ENCODE measurements at regions not wholly inside any gene's neighbourhood (a gene's known extent, or its start where the extent isn't known, plus 50 kb on each side); places are given as distances from the start of the nearest gene placed in this dataset.

GRCh38 chr5:158384535-158385481, 525.9 kb upstream of the CLINT1 start:
- TF ChIP-seq POLR2A (IDR thresholded peaks at IDR 0.05) (no peak), CTCF (IDR thresholded peaks at IDR 0.05) (no peak)
- WGBS, 4 donors, result 26 to 54% (median 38%) methylated on average over 1 of the region's 1 CpG
- DNase-seq, result peak in 3 of 7 donors; percentile 20 to 26 (median 23)
- intact Hi-C loops (cut with DNase I), result no loop called here
- no peaks in the 10 kb centered on the region for H3K27me3 ChIP-seq
- H3K4me3 ChIP-seq, result no peak overlapping the region
- H3K36me3 ChIP-seq (replicated peaks in 1 of 2), result no peaks in the 10 kb centered on the region
- H3K4me1 ChIP-seq (replicated peaks in 1 of 2), result peaks cover 0 to 16% of the 10 kb centered on the region in 2 donors
- no peak overlapping the region for H3K27ac ChIP-seq
- H3K9me3 ChIP-seq (replicated peaks in 1 of 3), result no peaks in the 10 kb centered on the region

- H3K4me1 ChIP-seq (replicated peaks in 1 of 2), result peaks cover 0 to 16% of the 10 kb centered on the region in 2 donors
- H3K36me3 ChIP-seq (replicated peaks in 1 of 2), result no peaks in the 10 kb centered on the region
- TF ChIP-seq POLR2A (IDR thresholded peaks at IDR 0.05) (no peak), CTCF (IDR thresholded peaks at IDR 0.05) (no peak)
- H3K4me3 ChIP-seq, result no peak overlapping the region
- intact Hi-C loops (cut with DNase I), result no loop called here
- DNase-seq, result no peak
- H3K27me3 ChIP-seq, result no peaks in the 10 kb centered on the region
- WGBS, 4 donors, result 62 to 69% (median 63%) methylated on average over 1 of the region's 1 CpG
- no peak overlapping the region for H3K27ac ChIP-seq
- H3K9me3 ChIP-seq (replicated peaks in 1 of 3), result no peaks in the 10 kb centered on the region
These were observed 524.5 kb upstream of the CLINT1 start for GRCh38 chr5:158383486-158383885.

GRCh38 chr5:158382473-158382872, 523.5 kb upstream of the CLINT1 start:
- no peak overlapping the region for H3K4me3 ChIP-seq
- intact Hi-C loops (cut with DNase I), result no loop called here
- H3K27me3 ChIP-seq, result no peaks in the 10 kb centered on the region
- H3K9me3 ChIP-seq (replicated peaks in 1 of 3), result no peaks in the 10 kb centered on the region
- peaks cover 0 to 16% of the 10 kb centered on the region in 2 donors for H3K4me1 ChIP-seq (replicated peaks in 1 of 2)
- no peak for TF ChIP-seq CTCF (IDR thresholded peaks at IDR 0.05)
- TF ChIP-seq POLR2A (IDR thresholded peaks at IDR 0.05), result no peak
- peak; percentile 71 to 90 (median 85) for DNase-seq
- no peaks in the 10 kb centered on the region for H3K36me3 ChIP-seq (replicated peaks in 1 of 2)
- H3K27ac ChIP-seq, result no peak overlapping the region
- 18 to 21% (median 20%) methylated on average over 2 of the region's 2 CpGs for WGBS, 4 donors

GRCh38 chr5:158381614-158382160, 522.7 kb upstream of the CLINT1 start:
- H3K27me3 ChIP-seq, result no peaks in the 10 kb centered on the region
- no peak for TF ChIP-seq CTCF (IDR thresholded peaks at IDR 0.05)
- no peak for TF ChIP-seq POLR2A (IDR thresholded peaks at IDR 0.05)
- H3K9me3 ChIP-seq (replicated peaks in 1 of 3), result no peaks in the 10 kb centered on the region
- no peak overlapping the region for H3K27ac ChIP-seq
- H3K4me1 ChIP-seq (replicated peaks in 1 of 2), result peaks cover 0 to 16% of the 10 kb centered on the region in 2 donors
- no peak for DNase-seq
- 88 to 92% (median 91%) methylated on average over 4 of the region's 4 CpGs for WGBS, 4 donors
- no peaks in the 10 kb centered on the region for H3K36me3 ChIP-seq (replicated peaks in 1 of 2)
- intact Hi-C loops (cut with DNase I), result no loop called here
- H3K4me3 ChIP-seq, result no peak overlapping the region

Data from adrenal gland (tissue), 9 donors.